ENCODE measurements at regions not wholly inside any gene's neighbourhood (a gene's known extent, or its start where the extent isn't known, plus 50 kb on each side); places are given as distances from the start of the nearest gene placed in this dataset.

DNA sequence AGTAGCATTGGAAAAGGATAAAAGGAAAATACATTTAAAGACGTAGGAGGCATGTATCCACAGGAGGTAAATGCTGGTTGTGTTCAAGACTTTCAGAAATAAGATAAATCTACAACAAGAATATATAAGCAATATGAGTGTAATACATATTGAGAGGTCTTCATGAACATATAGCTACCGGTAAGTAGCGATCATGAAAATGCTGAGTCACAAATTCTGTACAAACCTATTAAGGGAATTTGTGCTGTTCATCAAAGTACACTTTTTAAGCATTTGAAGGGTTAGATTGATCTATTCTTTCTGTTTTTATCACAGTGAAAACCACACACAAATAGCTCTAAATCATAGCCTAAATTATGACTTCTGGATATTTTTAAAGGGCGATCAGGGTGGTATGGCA lies 173.1 kb upstream of the NYAP2 start:
- TF ChIP-seq, protein P1, sequence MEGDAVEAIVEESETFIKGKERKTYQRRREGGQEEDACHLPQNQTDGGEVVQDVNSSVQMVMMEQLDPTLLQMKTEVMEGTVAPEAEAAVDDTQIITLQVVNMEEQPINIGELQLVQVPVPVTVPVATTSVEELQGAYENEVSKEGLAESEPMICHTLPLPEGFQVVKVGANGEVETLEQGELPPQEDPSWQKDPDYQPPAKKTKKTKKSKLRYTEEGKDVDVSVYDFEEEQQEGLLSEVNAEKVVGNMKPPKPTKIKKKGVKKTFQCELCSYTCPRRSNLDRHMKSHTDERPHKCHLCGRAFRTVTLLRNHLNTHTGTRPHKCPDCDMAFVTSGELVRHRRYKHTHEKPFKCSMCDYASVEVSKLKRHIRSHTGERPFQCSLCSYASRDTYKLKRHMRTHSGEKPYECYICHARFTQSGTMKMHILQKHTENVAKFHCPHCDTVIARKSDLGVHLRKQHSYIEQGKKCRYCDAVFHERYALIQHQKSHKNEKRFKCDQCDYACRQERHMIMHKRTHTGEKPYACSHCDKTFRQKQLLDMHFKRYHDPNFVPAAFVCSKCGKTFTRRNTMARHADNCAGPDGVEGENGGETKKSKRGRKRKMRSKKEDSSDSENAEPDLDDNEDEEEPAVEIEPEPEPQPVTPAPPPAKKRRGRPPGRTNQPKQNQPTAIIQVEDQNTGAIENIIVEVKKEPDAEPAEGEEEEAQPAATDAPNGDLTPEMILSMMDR (IDR thresholded peaks at IDR 0.05): no peak
- no peak for TF ChIP-seq EZH2 (IDR thresholded peaks at IDR 0.05)
- TF ChIP-seq EZH2phosphoT487 (IDR thresholded peaks at IDR 0.05): no peak
